ENCODE measurements at regions not wholly inside any gene's neighbourhood (a gene's known extent, or its start where the extent isn't known, plus 50 kb on each side); places are given as distances from the start of the nearest gene placed in this dataset.

DNA sequence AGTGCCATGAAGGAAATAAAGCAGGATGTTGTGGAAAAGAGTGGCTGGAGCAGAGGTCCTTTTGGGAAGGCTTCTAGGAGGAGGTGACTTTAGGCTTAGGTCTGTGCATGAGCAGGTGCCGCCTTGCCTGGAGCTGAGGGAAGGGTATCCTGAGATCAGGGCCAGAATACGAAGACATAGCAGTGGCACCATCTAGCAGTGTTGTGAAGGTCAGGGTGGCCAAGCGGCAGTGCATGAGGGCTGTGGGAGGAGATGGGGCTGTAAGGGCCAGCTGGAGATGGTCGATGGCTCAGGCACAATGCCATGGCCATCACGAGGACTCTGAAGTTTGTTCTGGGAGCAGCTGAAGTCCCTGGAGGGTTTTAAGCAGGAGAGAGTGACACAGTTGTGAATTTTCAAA is 219.5 kb downstream of the PTPRU start:
- no peak for DNase-seq (ENCODE audit: low read depth, low spot score)
- POLR2A ChIA-PET: no interaction called here
- H3K27me3 ChIP-seq (ENCODE audit: insufficient read depth, low read length): no peaks in the 10 kb centered on the region
- H3K4me1 ChIP-seq (ENCODE audit: control insufficient read depth in 1 of 2, insufficient read depth in 2 of 2, low read length in 2 of 2): peaks cover 0 to 7% of the 10 kb centered on the region in 2 experiments; a peak in 1 of 4 replicates
- H3K9ac ChIP-seq (ENCODE audit: low read length): no peak overlapping the region
- no TSS peak for BruUV-seq (replicated peaks)
- CTCF ChIA-PET: interaction anchor here (0.9 kb wide), 1 partner anchor 9 kb away, joined by 3 read pairs; no protein-coding TSS in a partner anchor
- H3K4me3 ChIP-seq (replicated peaks in 1 of 2; ENCODE audit: low read depth in 1 of 2, low read length in 2 of 2): no peak overlapping the region
- H2AFZ ChIP-seq (ENCODE audit: low read depth, low read length, poor library complexity, severe bottlenecking): no peak overlapping the region
- no peak overlapping the region for H3K4me2 ChIP-seq (ENCODE audit: low read length)
- no peaks in the 10 kb centered on the region for H4K20me1 ChIP-seq (ENCODE audit: insufficient read depth)
- intact Hi-C loops (cut with micrococcal nuclease): no loop called here
- peaks cover 0 to 6% of the 10 kb centered on the region in 2 experiments; a peak in 1 of 4 replicates for H3K9me3 ChIP-seq (ENCODE audit: control insufficient read depth in 1 of 2, insufficient read depth in 1 of 2, low read depth in 1 of 2, low read length in 2 of 2)
- H3K36me3 ChIP-seq (ENCODE audit: control insufficient read depth in 1 of 2, insufficient read depth in 2 of 2, low read length in 2 of 2): no peaks in the 10 kb centered on the region
- TF ChIP-seq TCF7L2 (IDR thresholded peaks at IDR 0.05; ENCODE audit: borderline replicate concordance, extremely low read depth, insufficient read depth, insufficient read length): no peak
- no peak for TF ChIP-seq SIN3A (IDR thresholded peaks at IDR 0.05; ENCODE audit: low read depth)
- TF ChIP-seq FOSL1 (IDR thresholded peaks at IDR 0.05; ENCODE audit: low read depth): no peak
- TF ChIP-seq POLR2A (IDR thresholded peaks at IDR 0.05; ENCODE audit: borderline replicate concordance, extremely low read depth, insufficient read depth, insufficient read length): no peak
- TF ChIP-seq EZH2phosphoT487 (IDR thresholded peaks at IDR 0.05; ENCODE audit: borderline replicate concordance): no peak
- TF ChIP-seq POLR2AphosphoS5 (IDR thresholded peaks at IDR 0.05; ENCODE audit: low read depth, low read length): no peak
- no peak for TF ChIP-seq ZNF274 (IDR thresholded peaks at IDR 0.05; ENCODE audit: low read depth, low read length)
- TF ChIP-seq, protein P1, sequence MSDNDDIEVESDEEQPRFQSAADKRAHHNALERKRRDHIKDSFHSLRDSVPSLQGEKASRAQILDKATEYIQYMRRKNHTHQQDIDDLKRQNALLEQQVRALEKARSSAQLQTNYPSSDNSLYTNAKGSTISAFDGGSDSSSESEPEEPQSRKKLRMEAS (IDR thresholded peaks at IDR 0.05): no peak
- TF ChIP-seq CBX3 (IDR thresholded peaks at IDR 0.05; ENCODE audit: low read depth): no peak
- TF ChIP-seq CEBPB (IDR thresholded peaks at IDR 0.05; ENCODE audit: low read depth): no peak
- no peak for TF ChIP-seq RAD21 (IDR thresholded peaks at IDR 0.05; ENCODE audit: low read depth)
- no peak for TF ChIP-seq YY1 (IDR thresholded peaks at IDR 0.05; ENCODE audit: extremely low read depth, insufficient replicate concordance, low read depth, low read length)
- TF ChIP-seq SRF (IDR thresholded peaks at IDR 0.05; ENCODE audit: low read depth): no peak
- TF ChIP-seq, protein P2, sequence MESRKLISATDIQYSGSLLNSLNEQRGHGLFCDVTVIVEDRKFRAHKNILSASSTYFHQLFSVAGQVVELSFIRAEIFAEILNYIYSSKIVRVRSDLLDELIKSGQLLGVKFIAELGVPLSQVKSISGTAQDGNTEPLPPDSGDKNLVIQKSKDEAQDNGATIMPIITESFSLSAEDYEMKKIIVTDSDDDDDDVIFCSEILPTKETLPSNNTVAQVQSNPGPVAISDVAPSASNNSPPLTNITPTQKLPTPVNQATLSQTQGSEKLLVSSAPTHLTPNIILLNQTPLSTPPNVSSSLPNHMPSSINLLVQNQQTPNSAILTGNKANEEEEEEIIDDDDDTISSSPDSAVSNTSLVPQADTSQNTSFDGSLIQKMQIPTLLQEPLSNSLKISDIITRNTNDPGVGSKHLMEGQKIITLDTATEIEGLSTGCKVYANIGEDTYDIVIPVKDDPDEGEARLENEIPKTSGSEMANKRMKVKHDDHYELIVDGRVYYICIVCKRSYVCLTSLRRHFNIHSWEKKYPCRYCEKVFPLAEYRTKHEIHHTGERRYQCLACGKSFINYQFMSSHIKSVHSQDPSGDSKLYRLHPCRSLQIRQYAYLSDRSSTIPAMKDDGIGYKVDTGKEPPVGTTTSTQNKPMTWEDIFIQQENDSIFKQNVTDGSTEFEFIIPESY (IDR thresholded peaks at IDR 0.05; ENCODE audit: extremely low read depth, insufficient replicate concordance, low read length): no peak
- no peak for TF ChIP-seq ZFX (IDR thresholded peaks at IDR 0.05)
- no peak for TF ChIP-seq EGR1 (IDR thresholded peaks at IDR 0.05; ENCODE audit: low read depth)
- TF ChIP-seq ELF1 (IDR thresholded peaks at IDR 0.05; ENCODE audit: borderline replicate concordance, low read depth): no peak
- no peak for TF ChIP-seq JUND (IDR thresholded peaks at IDR 0.05)
- TF ChIP-seq EZH2 (IDR thresholded peaks at IDR 0.05): no peak
- TF ChIP-seq, protein P3, sequence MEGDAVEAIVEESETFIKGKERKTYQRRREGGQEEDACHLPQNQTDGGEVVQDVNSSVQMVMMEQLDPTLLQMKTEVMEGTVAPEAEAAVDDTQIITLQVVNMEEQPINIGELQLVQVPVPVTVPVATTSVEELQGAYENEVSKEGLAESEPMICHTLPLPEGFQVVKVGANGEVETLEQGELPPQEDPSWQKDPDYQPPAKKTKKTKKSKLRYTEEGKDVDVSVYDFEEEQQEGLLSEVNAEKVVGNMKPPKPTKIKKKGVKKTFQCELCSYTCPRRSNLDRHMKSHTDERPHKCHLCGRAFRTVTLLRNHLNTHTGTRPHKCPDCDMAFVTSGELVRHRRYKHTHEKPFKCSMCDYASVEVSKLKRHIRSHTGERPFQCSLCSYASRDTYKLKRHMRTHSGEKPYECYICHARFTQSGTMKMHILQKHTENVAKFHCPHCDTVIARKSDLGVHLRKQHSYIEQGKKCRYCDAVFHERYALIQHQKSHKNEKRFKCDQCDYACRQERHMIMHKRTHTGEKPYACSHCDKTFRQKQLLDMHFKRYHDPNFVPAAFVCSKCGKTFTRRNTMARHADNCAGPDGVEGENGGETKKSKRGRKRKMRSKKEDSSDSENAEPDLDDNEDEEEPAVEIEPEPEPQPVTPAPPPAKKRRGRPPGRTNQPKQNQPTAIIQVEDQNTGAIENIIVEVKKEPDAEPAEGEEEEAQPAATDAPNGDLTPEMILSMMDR (IDR thresholded peaks at IDR 0.05 in 2 of 3, conservative IDR thresholded peaks at IDR 0.05 in 1 of 3; ENCODE audit: borderline replicate concordance in 1 of 3, insufficient read depth in 1 of 3, low read depth in 2 of 3, low read length in 2 of 3): no peak
- RAD21 ChIA-PET (ENCODE audit: low non-redundant PET in 1 of 2, low total read pairs in 2 of 2, uncharacterized antibody in 2 of 2, unreplicated experiment in 2 of 2): no interaction called here
- H3K9me2 ChIP-seq (ENCODE audit: insufficient read depth): no peaks in the 10 kb centered on the region
- ATAC-seq: no peak
- no peak overlapping the region for H3K27ac ChIP-seq (ENCODE audit: low read depth, low read length)
- no peaks in the 10 kb centered on the region for H3K79me2 ChIP-seq (ENCODE audit: insufficient read depth, low read length)

Measured in HCT116 (cell line).